ENCODE measurements at regions not wholly inside any gene's neighbourhood (a gene's known extent, or its start where the extent isn't known, plus 50 kb on each side); places are given as distances from the start of the nearest gene placed in this dataset.

GRCh38 chr12:75596406-75596805 is 85.0 kb upstream of the KRR1 start:
- Histone ChIP-seq H3K27ac (ENCODE audit: low read depth, low read length) (no peak overlapping the region), H3K9ac (ENCODE audit: low read depth in 1 of 3, low read length in 3 of 3) (no peak overlapping the region), H3K9me3 (ENCODE audit: control insufficient read depth in 3 of 3, low read length in 3 of 3) (no peaks in the 10 kb centered on the region), H3K4me3 (ENCODE audit: low read length in 3 of 3) (no peak overlapping the region), H3K36me3 (ENCODE audit: control insufficient read depth in 3 of 3, insufficient read depth in 3 of 3, low read length in 3 of 3) (no peaks in the 10 kb centered on the region), H3K4me1 (ENCODE audit: control insufficient read depth in 3 of 3, insufficient read depth in 3 of 3, low read length in 3 of 3) (no peaks in the 10 kb centered on the region), H3K27me3 (ENCODE audit: control insufficient read depth in 3 of 3, insufficient read depth in 3 of 3, low read length in 3 of 3) (no peaks in the 10 kb centered on the region)

- Histone ChIP-seq H3K9me3 (ENCODE audit: control insufficient read depth in 3 of 3, low read length in 3 of 3) (no peaks in the 10 kb centered on the region), H3K27me3 (ENCODE audit: control insufficient read depth in 3 of 3, insufficient read depth in 3 of 3, low read length in 3 of 3) (no peaks in the 10 kb centered on the region), H3K9ac (ENCODE audit: low read depth in 1 of 3, low read length in 3 of 3) (no peak overlapping the region), H3K4me1 (ENCODE audit: control insufficient read depth in 3 of 3, insufficient read depth in 3 of 3, low read length in 3 of 3) (no peaks in the 10 kb centered on the region), H3K27ac (ENCODE audit: low read depth, low read length) (no peak overlapping the region), H3K36me3 (ENCODE audit: control insufficient read depth in 3 of 3, insufficient read depth in 3 of 3, low read length in 3 of 3) (no peaks in the 10 kb centered on the region), H3K4me3 (ENCODE audit: low read length in 3 of 3) (no peak overlapping the region)
These were observed 81.4 kb upstream of the KRR1 start for GRCh38 chr12:75592638-75593335.

- Histone ChIP-seq H3K27ac (ENCODE audit: low read depth, low read length) (no peak overlapping the region), H3K27me3 (ENCODE audit: control insufficient read depth in 3 of 3, insufficient read depth in 3 of 3, low read length in 3 of 3) (no peaks in the 10 kb centered on the region), H3K4me3 (ENCODE audit: low read length in 3 of 3) (no peak overlapping the region), H3K36me3 (ENCODE audit: control insufficient read depth in 3 of 3, insufficient read depth in 3 of 3, low read length in 3 of 3) (no peaks in the 10 kb centered on the region), H3K9me3 (ENCODE audit: control insufficient read depth in 3 of 3, low read length in 3 of 3) (no peaks in the 10 kb centered on the region), H3K9ac (ENCODE audit: low read depth in 1 of 3, low read length in 3 of 3) (no peak overlapping the region), H3K4me1 (ENCODE audit: control insufficient read depth in 3 of 3, insufficient read depth in 3 of 3, low read length in 3 of 3) (no peaks in the 10 kb centered on the region)
These were observed 80.7 kb upstream of the KRR1 start for GRCh38 chr12:75592086-75592485.

GRCh38 chr12:75591628-75592027 is 80.2 kb upstream of the KRR1 start:
- H3K27me3 ChIP-seq (ENCODE audit: control insufficient read depth in 3 of 3, insufficient read depth in 3 of 3, low read length in 3 of 3): no peaks in the 10 kb centered on the region
- H3K9me3 ChIP-seq (ENCODE audit: control insufficient read depth in 3 of 3, low read length in 3 of 3): no peaks in the 10 kb centered on the region
- no peaks in the 10 kb centered on the region for H3K4me1 ChIP-seq (ENCODE audit: control insufficient read depth in 3 of 3, insufficient read depth in 3 of 3, low read length in 3 of 3)
- no peak overlapping the region for H3K4me3 ChIP-seq (ENCODE audit: low read length in 3 of 3)
- H3K27ac ChIP-seq (ENCODE audit: low read depth, low read length): no peak overlapping the region
- H3K36me3 ChIP-seq (ENCODE audit: control insufficient read depth in 3 of 3, insufficient read depth in 3 of 3, low read length in 3 of 3): no peaks in the 10 kb centered on the region
- H3K9ac ChIP-seq (ENCODE audit: low read depth in 1 of 3, low read length in 3 of 3): no peak overlapping the region

DNA sequence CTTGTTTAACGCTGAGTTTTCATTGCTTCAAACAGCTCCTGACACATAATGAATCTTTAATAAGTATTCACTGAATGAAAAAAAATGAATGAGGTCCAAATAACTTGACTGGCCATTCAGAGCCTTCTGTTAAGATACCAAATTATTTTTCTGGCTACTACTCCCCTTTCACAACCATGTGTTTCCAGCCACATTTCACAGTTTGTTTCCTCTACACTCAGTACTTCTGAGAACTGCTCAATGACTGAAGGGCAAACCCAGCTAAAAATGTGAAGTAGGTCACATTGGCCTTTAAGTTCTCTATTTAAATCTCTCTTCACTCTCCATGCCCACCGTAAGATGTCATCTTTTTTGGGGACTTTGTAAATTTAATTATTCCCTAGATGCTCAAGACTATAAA is 78.4 kb upstream of the KRR1 start:
- Histone ChIP-seq H3K4me1 (ENCODE audit: control insufficient read depth in 3 of 3, insufficient read depth in 3 of 3, low read length in 3 of 3) (no peaks in the 10 kb centered on the region), H3K9me3 (ENCODE audit: control insufficient read depth in 3 of 3, low read length in 3 of 3) (no peaks in the 10 kb centered on the region), H3K9ac (ENCODE audit: low read depth in 1 of 3, low read length in 3 of 3) (no peak overlapping the region), H3K36me3 (ENCODE audit: control insufficient read depth in 3 of 3, insufficient read depth in 3 of 3, low read length in 3 of 3) (no peaks in the 10 kb centered on the region), H3K27me3 (ENCODE audit: control insufficient read depth in 3 of 3, insufficient read depth in 3 of 3, low read length in 3 of 3) (no peaks in the 10 kb centered on the region), H3K27ac (ENCODE audit: low read depth, low read length) (no peak overlapping the region), H3K4me3 (ENCODE audit: low read length in 3 of 3) (no peak overlapping the region)

DNA sequence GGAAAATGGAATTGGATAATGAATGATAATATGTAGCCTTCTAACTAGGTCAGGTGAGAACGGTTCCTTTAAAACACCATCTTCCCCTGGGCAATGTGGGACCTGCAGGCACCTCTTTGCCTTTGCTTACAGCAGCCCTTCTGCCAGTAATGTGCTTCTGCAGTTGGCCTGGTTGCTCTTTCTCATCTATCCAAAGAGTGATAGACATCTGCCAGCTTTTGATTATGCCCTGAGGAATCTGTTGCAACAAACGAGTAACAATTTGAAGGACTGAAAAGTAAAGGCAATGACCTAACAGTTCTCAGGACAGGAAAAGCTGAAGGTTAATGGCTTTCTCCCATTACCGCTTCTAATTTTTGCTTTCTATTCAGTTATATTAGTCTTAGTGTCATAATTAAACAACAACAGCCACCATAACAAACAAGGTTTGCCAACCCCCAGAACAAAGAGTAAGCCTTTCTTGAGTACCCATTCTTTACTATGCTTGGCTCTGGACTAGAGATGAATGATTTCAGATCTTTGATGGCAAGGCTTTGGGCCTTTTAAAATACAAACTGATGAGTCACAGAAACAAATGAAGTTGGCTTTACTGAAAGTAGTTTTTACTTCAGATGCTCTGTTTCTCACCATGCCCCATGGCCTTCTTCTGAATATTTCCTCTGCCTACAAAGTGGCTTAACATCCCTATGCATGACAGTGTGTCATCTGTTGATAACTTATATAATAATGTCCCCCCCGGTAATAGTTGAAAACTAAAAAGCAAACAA is 76.1 kb upstream of the KRR1 start:
- H3K4me1 ChIP-seq (ENCODE audit: control insufficient read depth in 3 of 3, insufficient read depth in 3 of 3, low read length in 3 of 3): no peaks in the 10 kb centered on the region
- no peak overlapping the region for H3K4me3 ChIP-seq (ENCODE audit: low read length in 3 of 3)
- no peak overlapping the region for H3K27ac ChIP-seq (ENCODE audit: low read depth, low read length)
- no peaks in the 10 kb centered on the region for H3K36me3 ChIP-seq (ENCODE audit: control insufficient read depth in 3 of 3, insufficient read depth in 3 of 3, low read length in 3 of 3)
- no peak overlapping the region for H3K9ac ChIP-seq (ENCODE audit: low read depth in 1 of 3, low read length in 3 of 3)
- no peaks in the 10 kb centered on the region for H3K27me3 ChIP-seq (ENCODE audit: control insufficient read depth in 3 of 3, insufficient read depth in 3 of 3, low read length in 3 of 3)
- no peaks in the 10 kb centered on the region for H3K9me3 ChIP-seq (ENCODE audit: control insufficient read depth in 3 of 3, low read length in 3 of 3)

DNA sequence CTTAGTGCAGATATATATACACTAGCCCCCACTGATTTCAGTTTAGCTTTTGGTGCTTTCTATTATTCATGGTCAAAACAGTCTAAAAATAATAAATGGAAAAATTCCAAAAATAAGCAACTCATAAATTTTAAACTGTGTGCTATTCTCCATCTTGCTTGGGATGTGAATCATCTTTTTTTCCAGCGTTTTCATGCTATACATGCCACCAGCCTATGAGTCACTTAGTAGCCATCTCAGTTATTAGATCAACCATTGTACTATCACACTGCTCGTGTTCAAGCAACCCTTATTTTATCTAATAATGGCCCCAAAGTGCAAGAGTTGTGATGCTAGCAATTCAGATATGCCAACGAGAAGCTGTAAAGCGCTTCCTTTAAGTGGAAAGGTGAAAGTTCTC is 73.9 kb upstream of the KRR1 start:
- Histone ChIP-seq H3K27ac (ENCODE audit: low read depth, low read length) (no peak overlapping the region), H3K9ac (ENCODE audit: low read depth in 1 of 3, low read length in 3 of 3) (no peak overlapping the region), H3K9me3 (ENCODE audit: control insufficient read depth in 3 of 3, low read length in 3 of 3) (no peaks in the 10 kb centered on the region), H3K36me3 (ENCODE audit: control insufficient read depth in 3 of 3, insufficient read depth in 3 of 3, low read length in 3 of 3) (no peaks in the 10 kb centered on the region), H3K4me3 (ENCODE audit: low read length in 3 of 3) (no peak overlapping the region), H3K4me1 (ENCODE audit: control insufficient read depth in 3 of 3, insufficient read depth in 3 of 3, low read length in 3 of 3) (no peaks in the 10 kb centered on the region), H3K27me3 (ENCODE audit: control insufficient read depth in 3 of 3, insufficient read depth in 3 of 3, low read length in 3 of 3) (no peaks in the 10 kb centered on the region)

GRCh38 chr12:75583355-75583754 is 71.9 kb upstream of the KRR1 start:
- Histone ChIP-seq H3K36me3 (ENCODE audit: control insufficient read depth in 3 of 3, insufficient read depth in 3 of 3, low read length in 3 of 3) (no peaks in the 10 kb centered on the region), H3K27me3 (ENCODE audit: control insufficient read depth in 3 of 3, insufficient read depth in 3 of 3, low read length in 3 of 3) (no peaks in the 10 kb centered on the region), H3K4me1 (ENCODE audit: control insufficient read depth in 3 of 3, insufficient read depth in 3 of 3, low read length in 3 of 3) (no peaks in the 10 kb centered on the region), H3K4me3 (ENCODE audit: low read length in 3 of 3) (no peak overlapping the region), H3K27ac (ENCODE audit: low read depth, low read length) (no peak overlapping the region), H3K9me3 (ENCODE audit: control insufficient read depth in 3 of 3, low read length in 3 of 3) (no peaks in the 10 kb centered on the region), H3K9ac (ENCODE audit: low read depth in 1 of 3, low read length in 3 of 3) (no peak overlapping the region)

DNA sequence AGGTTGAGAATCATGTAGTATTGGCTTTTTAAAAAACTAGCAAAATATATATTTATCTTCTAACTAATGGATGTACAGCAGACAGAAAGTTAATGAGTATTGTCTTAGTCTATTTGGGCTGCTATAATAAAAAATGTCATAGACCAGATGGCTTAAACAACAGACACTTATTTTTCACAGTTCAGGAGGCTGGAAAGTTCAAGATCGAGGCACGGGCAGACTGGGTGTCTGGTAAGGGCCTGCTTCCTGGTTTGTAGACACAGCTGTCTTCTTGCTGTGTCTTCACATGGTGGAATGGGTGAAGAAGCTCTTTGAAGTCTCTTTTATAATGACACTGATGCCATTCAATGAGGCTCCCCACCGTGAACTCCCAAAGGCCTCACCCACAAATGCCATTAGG is 70.1 kb upstream of the KRR1 start:
- H3K9ac ChIP-seq (ENCODE audit: low read depth in 1 of 3, low read length in 3 of 3): no peak overlapping the region
- H3K4me1 ChIP-seq (ENCODE audit: control insufficient read depth in 3 of 3, insufficient read depth in 3 of 3, low read length in 3 of 3): no peaks in the 10 kb centered on the region
- H3K4me3 ChIP-seq (ENCODE audit: low read length in 3 of 3): no peak overlapping the region
- H3K36me3 ChIP-seq (ENCODE audit: control insufficient read depth in 3 of 3, insufficient read depth in 3 of 3, low read length in 3 of 3): no peaks in the 10 kb centered on the region
- H3K9me3 ChIP-seq (ENCODE audit: control insufficient read depth in 3 of 3, low read length in 3 of 3): no peaks in the 10 kb centered on the region
- H3K27ac ChIP-seq (ENCODE audit: low read depth, low read length): no peak overlapping the region
- H3K27me3 ChIP-seq (ENCODE audit: control insufficient read depth in 3 of 3, insufficient read depth in 3 of 3, low read length in 3 of 3): no peaks in the 10 kb centered on the region

DNA sequence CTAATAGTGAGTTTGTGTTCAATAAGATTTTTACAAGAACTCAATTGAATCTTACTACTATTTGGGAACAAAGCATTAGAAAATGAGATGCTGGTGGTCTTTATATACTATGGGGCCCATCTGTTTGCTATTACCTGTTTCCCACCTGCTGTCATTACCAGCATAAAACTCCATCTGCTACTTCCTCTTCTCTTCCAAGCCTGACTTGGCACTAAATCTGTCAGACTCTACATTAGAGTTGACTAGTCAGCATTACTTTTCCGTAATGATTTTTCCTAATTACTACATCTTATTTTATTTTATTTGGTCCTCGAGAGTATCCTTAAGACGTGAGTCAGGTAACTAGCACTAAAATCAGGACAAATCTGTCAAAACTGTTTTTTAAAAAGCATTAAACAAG is 68.1 kb upstream of the KRR1 start:
- no peaks in the 10 kb centered on the region for H3K36me3 ChIP-seq (ENCODE audit: control insufficient read depth in 3 of 3, insufficient read depth in 3 of 3, low read length in 3 of 3)
- no peaks in the 10 kb centered on the region for H3K4me1 ChIP-seq (ENCODE audit: control insufficient read depth in 3 of 3, insufficient read depth in 3 of 3, low read length in 3 of 3)
- H3K9ac ChIP-seq (ENCODE audit: low read depth in 1 of 3, low read length in 3 of 3): no peak overlapping the region
- no peak overlapping the region for H3K4me3 ChIP-seq (ENCODE audit: low read length in 3 of 3)
- H3K27me3 ChIP-seq (ENCODE audit: control insufficient read depth in 3 of 3, insufficient read depth in 3 of 3, low read length in 3 of 3): no peaks in the 10 kb centered on the region
- no peaks in the 10 kb centered on the region for H3K9me3 ChIP-seq (ENCODE audit: control insufficient read depth in 3 of 3, low read length in 3 of 3)
- H3K27ac ChIP-seq (ENCODE audit: low read depth, low read length): no peak overlapping the region
